GM04503 (cell line): ENCODE measurements at regions not wholly inside any gene's neighbourhood (a gene's known extent, or its start where the extent isn't known, plus 50 kb on each side); places are given as distances from the start of the nearest gene placed in this dataset.

Experiments
- DNase-seq: peaks from one replicate; pipeline ENCODE4 v3.0.0-alpha.2; 2012; ENCODE audit warnings: low read depth

- DNase-seq = no peak
Measured at GRCh38 chr1:48054232-48054631, 57.0 kb upstream of the TRABD2B start.

- no peak for DNase-seq
Measured at GRCh38 chr1:48052923-48053291, 55.7 kb upstream of the TRABD2B start.

- DNase-seq = no peak
Measured at GRCh38 chr1:48051466-48052126, 54.4 kb upstream of the TRABD2B start.

GRCh38 chr1:48049823-48050535 is 52.8 kb upstream of the TRABD2B start:
- no peak for DNase-seq

GRCh38 chr1:48048980-48049379 is 51.8 kb upstream of the TRABD2B start:
- no peak for DNase-seq

- DNase-seq = no peak
Measured at GRCh38 chr1:48048064-48048463, 50.9 kb upstream of the TRABD2B start.

GRCh38 chr1:48047116-48047515 is 49.9 kb upstream of the TRABD2B start:
- no peak for DNase-seq
